Ishikawa (cell line): ENCODE measurements at regions not wholly inside any gene's neighbourhood (a gene's known extent, or its start where the extent isn't known, plus 50 kb on each side); places are given as distances from the start of the nearest gene placed in this dataset.

Source experiments
- CREB1 ChIP-seq: IDR thresholded peaks from 2 replicates; pipeline ENCODE4 v1.6.1; 2012; ENCODE audit warnings: low read depth
- EP300 ChIP-seq: IDR thresholded peaks from 2 replicates; pipeline ENCODE4 v1.6.1; 2012; ENCODE audit warnings: borderline replicate concordance
- FOXM1 ChIP-seq: IDR thresholded peaks from 2 replicates; pipeline ENCODE4 v1.6.1; 2012; ENCODE audit warnings: low read depth, borderline replicate concordance
- TEAD4 ChIP-seq: IDR thresholded peaks from 2 replicates; pipeline ENCODE4 v1.6.1; 2012

DNA sequence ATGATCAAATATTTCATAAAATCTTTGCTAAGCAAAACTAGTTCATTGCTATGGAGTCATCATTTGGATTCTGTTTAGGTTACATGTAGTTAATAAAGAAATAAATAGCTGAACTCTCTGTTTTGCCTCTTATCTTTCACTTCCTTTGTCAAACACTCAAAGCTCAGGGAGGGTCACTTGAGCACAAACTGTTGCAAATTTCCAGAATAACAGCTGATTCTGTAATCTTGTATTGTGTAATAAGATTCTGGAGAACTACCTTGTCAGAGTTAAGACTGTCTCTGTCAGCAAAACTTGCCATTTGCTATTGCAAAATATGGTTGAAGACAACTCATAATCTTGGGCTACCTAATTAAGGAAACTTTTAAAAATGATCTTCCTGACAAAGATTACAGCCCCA is 182.0 kb upstream of the MOCS2 start:
- TF ChIP-seq TEAD4 (no peak), EP300 (no peak), CREB1 (no peak), FOXM1 (no peak)
